HEK293 (cell line): ENCODE measurements at regions not wholly inside any gene's neighbourhood (a gene's known extent, or its start where the extent isn't known, plus 50 kb on each side); places are given as distances from the start of the nearest gene placed in this dataset.

Experiments
- CTCF ChIA-PET: fragments of 350-600 bp; formaldehyde crosslinking; extraction: SDS; loops from one replicate; lab custom pipeline; 2021; ENCODE audit warnings: antibody characterized with exemption; lab: Yijun Ruan, JAX
- POLR2A ChIA-PET: fragments of 300-600 bp; formaldehyde crosslinking; extraction: SDS; loops from one replicate; lab custom pipeline; 2020; ENCODE audit warnings: antibody characterized with exemption, inconsistent platforms; lab: Yijun Ruan, JAX
- H3K27ac ChIP-seq: fragments of 200-500 bp; sonication (Bioruptor generic); 2 replicates; pipeline ENCODE4 v1.5.1; 2014; ENCODE audit warnings: low read depth, low read length, control low read depth, inconsistent platforms; ENCODE audit errors: extremely low read depth
- H3K36me3 ChIP-seq, 2 experiments: fragments of 200-500 bp in 1 of 2; sonication (Bioruptor generic) in 1 of 2; 1 replicate in 1 of 2; 2 replicates in 1 of 2; pipeline ENCODE4 v1.5.1; 2014 to 2017; ENCODE audit warnings: inconsistent platforms in 2 of 2, low read length in 2 of 2; ENCODE audit not compliant: control insufficient read depth in 2 of 2, insufficient read depth in 1 of 2
- H3K4me1 ChIP-seq: fragments of 200-500 bp; sonication (Bioruptor generic); 2 replicates; pipeline ENCODE4 v1.5.1; 2014; ENCODE audit warnings: mild to moderate bottlenecking, low read length, inconsistent platforms; ENCODE audit not compliant: control insufficient read depth, insufficient read depth
- H3K4me3 ChIP-seq: 2 replicates; pipeline ENCODE4 v1.5.1; 2011; ENCODE audit warnings: low read depth, mild to moderate bottlenecking, control low read depth, low read length, moderate library complexity
- H3K9me3 ChIP-seq: fragments of 200-500 bp; sonication (Bioruptor generic); 2 replicates; pipeline ENCODE4 v1.5.1; 2014; ENCODE audit warnings: low read depth, low read length, inconsistent platforms; ENCODE audit not compliant: control insufficient read depth, insufficient read depth
- GLIS1 ChIP-seq: fragments of 450-650 bp; formaldehyde crosslinking; IDR thresholded peaks from 2 replicates; pipeline ENCODE4 v1.5.1; 2016; ENCODE audit warnings: missing biosample characterization, missing genetic modification characterization
- KLF1 ChIP-seq: fragments of 450-650 bp; formaldehyde crosslinking; IDR thresholded peaks from 2 replicates; pipeline ENCODE4 v1.5.1; 2016; ENCODE audit warnings: missing biosample characterization, missing genetic modification characterization
- KLF16 ChIP-seq: fragments of 450-650 bp; formaldehyde crosslinking; IDR thresholded peaks from 2 replicates; pipeline ENCODE4 v1.5.1; 2017; ENCODE audit warnings: missing biosample characterization, missing genetic modification characterization
- PRDM1 ChIP-seq: fragments of 450-650 bp; formaldehyde crosslinking; IDR thresholded peaks from 2 replicates; pipeline ENCODE4; 2016; ENCODE audit warnings: missing biosample characterization, missing genetic modification characterization
- SP7 ChIP-seq: fragments of 450-650 bp; formaldehyde crosslinking; IDR thresholded peaks from 2 replicates; pipeline ENCODE4 v1.5.1; 2016; ENCODE audit warnings: missing biosample characterization, missing genetic modification characterization
- ZNF112 ChIP-seq: fragments of 450-650 bp; formaldehyde crosslinking; IDR thresholded peaks from 2 replicates; pipeline ENCODE4 v1.5.0; 2017; ENCODE audit warnings: missing biosample characterization, missing genetic modification characterization
- ZNF24 ChIP-seq: fragments of 450-650 bp; formaldehyde crosslinking; IDR thresholded peaks from 2 replicates; pipeline ENCODE4 v1.5.1; 2016; ENCODE audit warnings: missing biosample characterization, missing genetic modification characterization
- ZNF302 ChIP-seq: fragments of 450-650 bp; formaldehyde crosslinking; IDR thresholded peaks from 2 replicates; pipeline ENCODE4 v1.5.1; 2016; ENCODE audit warnings: missing biosample characterization, missing genetic modification characterization, low read depth
- ZNF37A ChIP-seq: fragments of 450-650 bp; IDR thresholded peaks from 2 replicates; pipeline ENCODE4 v1.5.1; 2018; ENCODE audit warnings: missing biosample characterization, missing genetic modification characterization
- ZNF423 ChIP-seq: fragments of 450-650 bp; formaldehyde crosslinking; IDR thresholded peaks from 2 replicates; pipeline ENCODE4 v1.5.1; 2016; ENCODE audit warnings: missing biosample characterization, missing genetic modification characterization
- ZNF433 ChIP-seq: fragments of 450-650 bp; formaldehyde crosslinking; IDR thresholded peaks from 2 replicates; pipeline ENCODE4 v1.5.1; 2016; ENCODE audit warnings: missing biosample characterization, missing genetic modification characterization, low read depth
- ZNF521 ChIP-seq: fragments of 450-650 bp; formaldehyde crosslinking; IDR thresholded peaks from 2 replicates; pipeline ENCODE4 v1.5.1; 2017; ENCODE audit warnings: missing biosample characterization, mild to moderate bottlenecking, missing genetic modification characterization
- ZNF677 ChIP-seq: fragments of 450-650 bp; IDR thresholded peaks from 2 replicates; pipeline ENCODE4 v1.5.0; 2018; ENCODE audit warnings: missing biosample characterization, mild to moderate bottlenecking, missing genetic modification characterization, moderate library complexity
- ZNF747 ChIP-seq: fragments of 450-650 bp; formaldehyde crosslinking; IDR thresholded peaks from 2 replicates; pipeline ENCODE4 v1.5.1; 2016; ENCODE audit warnings: missing biosample characterization, missing genetic modification characterization
- ZNF777 ChIP-seq: fragments of 450-650 bp; formaldehyde crosslinking; IDR thresholded peaks from 2 replicates; pipeline ENCODE4 v1.5.1; 2017; ENCODE audit warnings: missing biosample characterization, missing genetic modification characterization, borderline replicate concordance
- ZNF791 ChIP-seq: fragments of 450-650 bp; formaldehyde crosslinking; IDR thresholded peaks from 2 replicates; pipeline ENCODE4 v1.5.1; 2016; ENCODE audit warnings: missing biosample characterization, missing genetic modification characterization
- TF ChIP-seq, protein P1 (sequence below): fragments of 450-650 bp; formaldehyde crosslinking; IDR thresholded peaks from 2 replicates; pipeline ENCODE4 v1.5.1; 2016; ENCODE audit warnings: missing biosample characterization, missing genetic modification characterization, borderline replicate concordance
- TF ChIP-seq, protein P2 (sequence below): fragments of 450-650 bp; formaldehyde crosslinking; IDR thresholded peaks from 2 replicates; pipeline ENCODE4 v1.5.1; 2017; ENCODE audit warnings: missing biosample characterization, missing genetic modification characterization

DNA sequence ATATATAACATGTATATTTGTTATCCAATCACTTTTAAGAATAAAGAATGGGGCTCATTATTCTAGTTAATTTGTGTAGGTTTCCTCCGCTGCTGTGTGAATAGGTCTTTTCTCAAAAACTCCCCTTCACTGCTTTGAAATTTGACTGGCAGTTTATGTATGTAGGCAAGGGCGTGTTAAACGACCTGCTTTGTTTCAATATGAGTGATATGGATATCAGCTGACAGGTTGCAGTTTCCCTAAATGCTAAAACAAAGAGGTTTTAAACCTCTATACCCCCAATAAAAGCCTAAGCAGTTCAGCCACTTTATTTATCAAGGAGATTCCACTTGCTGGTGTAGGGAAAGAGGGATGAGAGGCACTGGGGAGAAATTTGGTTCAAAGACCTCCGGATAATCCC, 159.6 kb downstream of the TMEM167A start (continued):
- TF ChIP-seq, protein P1, sequence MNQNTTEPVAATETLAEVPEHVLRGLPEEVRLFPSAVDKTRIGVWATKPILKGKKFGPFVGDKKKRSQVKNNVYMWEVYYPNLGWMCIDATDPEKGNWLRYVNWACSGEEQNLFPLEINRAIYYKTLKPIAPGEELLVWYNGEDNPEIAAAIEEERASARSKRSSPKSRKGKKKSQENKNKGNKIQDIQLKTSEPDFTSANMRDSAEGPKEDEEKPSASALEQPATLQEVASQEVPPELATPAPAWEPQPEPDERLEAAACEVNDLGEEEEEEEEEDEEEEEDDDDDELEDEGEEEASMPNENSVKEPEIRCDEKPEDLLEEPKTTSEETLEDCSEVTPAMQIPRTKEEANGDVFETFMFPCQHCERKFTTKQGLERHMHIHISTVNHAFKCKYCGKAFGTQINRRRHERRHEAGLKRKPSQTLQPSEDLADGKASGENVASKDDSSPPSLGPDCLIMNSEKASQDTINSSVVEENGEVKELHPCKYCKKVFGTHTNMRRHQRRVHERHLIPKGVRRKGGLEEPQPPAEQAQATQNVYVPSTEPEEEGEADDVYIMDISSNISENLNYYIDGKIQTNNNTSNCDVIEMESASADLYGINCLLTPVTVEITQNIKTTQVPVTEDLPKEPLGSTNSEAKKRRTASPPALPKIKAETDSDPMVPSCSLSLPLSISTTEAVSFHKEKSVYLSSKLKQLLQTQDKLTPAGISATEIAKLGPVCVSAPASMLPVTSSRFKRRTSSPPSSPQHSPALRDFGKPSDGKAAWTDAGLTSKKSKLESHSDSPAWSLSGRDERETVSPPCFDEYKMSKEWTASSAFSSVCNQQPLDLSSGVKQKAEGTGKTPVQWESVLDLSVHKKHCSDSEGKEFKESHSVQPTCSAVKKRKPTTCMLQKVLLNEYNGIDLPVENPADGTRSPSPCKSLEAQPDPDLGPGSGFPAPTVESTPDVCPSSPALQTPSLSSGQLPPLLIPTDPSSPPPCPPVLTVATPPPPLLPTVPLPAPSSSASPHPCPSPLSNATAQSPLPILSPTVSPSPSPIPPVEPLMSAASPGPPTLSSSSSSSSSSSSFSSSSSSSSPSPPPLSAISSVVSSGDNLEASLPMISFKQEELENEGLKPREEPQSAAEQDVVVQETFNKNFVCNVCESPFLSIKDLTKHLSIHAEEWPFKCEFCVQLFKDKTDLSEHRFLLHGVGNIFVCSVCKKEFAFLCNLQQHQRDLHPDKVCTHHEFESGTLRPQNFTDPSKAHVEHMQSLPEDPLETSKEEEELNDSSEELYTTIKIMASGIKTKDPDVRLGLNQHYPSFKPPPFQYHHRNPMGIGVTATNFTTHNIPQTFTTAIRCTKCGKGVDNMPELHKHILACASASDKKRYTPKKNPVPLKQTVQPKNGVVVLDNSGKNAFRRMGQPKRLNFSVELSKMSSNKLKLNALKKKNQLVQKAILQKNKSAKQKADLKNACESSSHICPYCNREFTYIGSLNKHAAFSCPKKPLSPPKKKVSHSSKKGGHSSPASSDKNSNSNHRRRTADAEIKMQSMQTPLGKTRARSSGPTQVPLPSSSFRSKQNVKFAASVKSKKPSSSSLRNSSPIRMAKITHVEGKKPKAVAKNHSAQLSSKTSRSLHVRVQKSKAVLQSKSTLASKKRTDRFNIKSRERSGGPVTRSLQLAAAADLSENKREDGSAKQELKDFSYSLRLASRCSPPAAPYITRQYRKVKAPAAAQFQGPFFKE (tag by site-specific recombination), result no peak
- no peak for TF ChIP-seq ZNF747 (tag by site-specific recombination)
- no peak for TF ChIP-seq KLF16 (tag by site-specific recombination)
- no peak for TF ChIP-seq ZNF791

DNA sequence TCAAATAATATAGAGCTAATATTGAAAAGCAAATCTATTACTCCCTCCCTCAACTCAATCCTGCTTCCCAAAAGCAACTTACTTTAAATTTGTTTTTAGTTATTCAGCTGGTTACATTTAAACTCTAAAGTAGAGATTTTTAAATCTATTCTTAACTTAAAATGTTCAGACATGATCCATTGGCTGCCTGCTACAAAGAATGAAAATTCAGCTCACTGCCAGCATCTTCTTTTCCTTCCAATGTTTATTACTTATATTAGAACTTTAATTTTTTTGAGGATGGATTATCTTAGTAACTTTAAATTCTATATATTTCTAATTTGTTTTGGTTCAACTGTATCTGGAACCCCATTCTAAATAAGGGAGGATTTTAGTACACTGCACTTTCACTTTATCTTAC, 163.2 kb downstream of the TMEM167A start:
- CTCF ChIA-PET, result interaction anchor here (0.6 kb wide), 1 partner anchor 8 kb away, joined by 4 read pairs; no protein-coding TSS in a partner anchor
- no peak overlapping the region for H3K27ac ChIP-seq
- H3K4me3 ChIP-seq, result no peak overlapping the region
- no peak for TF ChIP-seq ZNF423 (tag by site-specific recombination)
- no peak for TF ChIP-seq SP7 (tag by site-specific recombination)
- TF ChIP-seq GLIS1 (tag by site-specific recombination), result no peak
- no peak for TF ChIP-seq PRDM1 (tag by site-specific recombination)
- TF ChIP-seq ZNF777 (tag by site-specific recombination), result no peak
- TF ChIP-seq ZNF112 (tag by site-specific recombination), result no peak
- TF ChIP-seq ZNF677, result no peak
- TF ChIP-seq ZNF433, result no peak
- TF ChIP-seq ZNF24 (tag by site-specific recombination), result no peak
- no peak for TF ChIP-seq ZNF521 (tag by site-specific recombination)
- TF ChIP-seq, protein P2, sequence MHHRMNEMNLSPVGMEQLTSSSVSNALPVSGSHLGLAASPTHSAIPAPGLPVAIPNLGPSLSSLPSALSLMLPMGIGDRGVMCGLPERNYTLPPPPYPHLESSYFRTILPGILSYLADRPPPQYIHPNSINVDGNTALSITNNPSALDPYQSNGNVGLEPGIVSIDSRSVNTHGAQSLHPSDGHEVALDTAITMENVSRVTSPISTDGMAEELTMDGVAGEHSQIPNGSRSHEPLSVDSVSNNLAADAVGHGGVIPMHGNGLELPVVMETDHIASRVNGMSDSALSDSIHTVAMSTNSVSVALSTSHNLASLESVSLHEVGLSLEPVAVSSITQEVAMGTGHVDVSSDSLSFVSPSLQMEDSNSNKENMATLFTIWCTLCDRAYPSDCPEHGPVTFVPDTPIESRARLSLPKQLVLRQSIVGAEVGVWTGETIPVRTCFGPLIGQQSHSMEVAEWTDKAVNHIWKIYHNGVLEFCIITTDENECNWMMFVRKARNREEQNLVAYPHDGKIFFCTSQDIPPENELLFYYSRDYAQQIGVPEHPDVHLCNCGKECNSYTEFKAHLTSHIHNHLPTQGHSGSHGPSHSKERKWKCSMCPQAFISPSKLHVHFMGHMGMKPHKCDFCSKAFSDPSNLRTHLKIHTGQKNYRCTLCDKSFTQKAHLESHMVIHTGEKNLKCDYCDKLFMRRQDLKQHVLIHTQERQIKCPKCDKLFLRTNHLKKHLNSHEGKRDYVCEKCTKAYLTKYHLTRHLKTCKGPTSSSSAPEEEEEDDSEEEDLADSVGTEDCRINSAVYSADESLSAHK (tag by site-specific recombination), result no peak
- no peak for TF ChIP-seq ZNF302 (tag by site-specific recombination)
- no peak for TF ChIP-seq KLF1
- no peak for TF ChIP-seq ZNF37A (tag by site-specific recombination)
- TF ChIP-seq, all 188 proteins: peak for 0
- no peaks in the 10 kb centered on the region; the same call in 1 of the 2 replicates for H3K9me3 ChIP-seq
- peaks cover 5% of the 10 kb centered on the region; the same call in 1 of the 2 replicates for H3K4me1 ChIP-seq
- H3K36me3 ChIP-seq, result no peaks in the 10 kb centered on the region
- POLR2A ChIA-PET, result no interaction called here
